HG03565 (cell line): ENCODE measurements at regions not wholly inside any gene's neighbourhood (a gene's known extent, or its start where the extent isn't known, plus 50 kb on each side); places are given as distances from the start of the nearest gene placed in this dataset.

ENCODE experiments used
- ATAC-seq: cut with Tn5 transposase; IDR thresholded peaks from one replicate; pipeline ENCODE4 v1.9.1; 2021; ENCODE audit warnings: mild to moderate bottlenecking, moderate library complexity; ENCODE audit not compliant: unreplicated experiment

DNA sequence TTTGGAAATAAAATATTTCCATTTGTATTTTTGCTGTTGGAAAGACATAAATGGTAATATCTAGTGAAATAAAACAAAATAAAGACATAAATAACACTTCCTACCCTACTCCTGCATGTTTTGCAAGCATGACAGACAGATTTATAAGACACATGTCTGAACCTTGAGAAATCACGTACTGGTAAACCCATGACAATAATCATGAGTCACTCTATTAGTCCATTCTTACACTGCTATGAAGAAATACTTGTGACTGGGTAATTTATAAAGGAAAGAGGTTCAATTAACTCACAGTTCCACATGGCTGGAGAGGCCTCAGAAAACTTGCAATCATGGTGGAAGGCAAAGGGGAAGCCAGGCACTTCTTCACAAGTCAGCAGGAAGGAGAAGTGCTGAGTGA is 942.2 kb downstream of the REEP3 start:
- no peak for ATAC-seq

- no peak for ATAC-seq
These were observed 944.5 kb downstream of the REEP3 start for GRCh38 chr10:64465653-64466052.

DNA sequence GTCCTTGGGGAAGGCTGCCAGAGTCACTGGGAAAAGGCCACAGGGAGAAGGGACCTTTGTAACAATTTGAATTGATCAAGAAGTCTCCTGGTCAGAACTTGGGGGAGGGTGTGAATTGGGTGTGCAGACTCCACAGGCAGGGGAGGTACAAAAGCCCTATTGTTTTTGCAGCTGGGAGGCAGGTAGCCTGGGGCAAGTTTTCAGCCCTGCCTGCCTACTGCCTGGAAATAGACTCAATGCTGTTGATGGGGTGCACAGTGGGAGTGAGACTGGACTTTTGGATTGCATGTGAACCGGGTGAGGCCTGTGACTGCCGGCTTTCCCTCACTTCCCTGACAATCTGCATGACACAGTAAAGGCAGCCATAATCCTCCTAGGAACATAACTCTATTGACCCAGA is 947.0 kb downstream of the REEP3 start:
- no peak for ATAC-seq

GRCh38 chr10:64476506-64476905 is 955.3 kb downstream of the REEP3 start:
- ATAC-seq, result no peak

DNA sequence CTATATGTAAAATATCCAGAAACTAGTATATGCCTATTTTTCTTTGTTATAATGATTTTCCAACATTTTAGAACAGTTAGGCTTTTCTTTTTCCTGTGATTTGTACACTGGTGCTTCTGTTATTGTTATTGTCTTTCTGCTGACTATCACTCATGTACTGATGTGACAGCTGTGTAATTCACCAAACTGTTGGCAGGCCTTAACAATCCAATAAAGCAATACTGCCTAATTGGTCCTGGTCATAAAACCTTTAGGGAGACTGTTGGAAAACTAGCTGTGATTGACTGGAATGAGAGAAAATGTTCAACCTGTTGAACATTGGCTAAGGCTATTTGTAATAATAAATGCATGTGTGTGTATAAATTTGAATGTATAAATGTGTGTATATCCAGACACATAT is 956.6 kb downstream of the REEP3 start:
- ATAC-seq, result no peak

DNA sequence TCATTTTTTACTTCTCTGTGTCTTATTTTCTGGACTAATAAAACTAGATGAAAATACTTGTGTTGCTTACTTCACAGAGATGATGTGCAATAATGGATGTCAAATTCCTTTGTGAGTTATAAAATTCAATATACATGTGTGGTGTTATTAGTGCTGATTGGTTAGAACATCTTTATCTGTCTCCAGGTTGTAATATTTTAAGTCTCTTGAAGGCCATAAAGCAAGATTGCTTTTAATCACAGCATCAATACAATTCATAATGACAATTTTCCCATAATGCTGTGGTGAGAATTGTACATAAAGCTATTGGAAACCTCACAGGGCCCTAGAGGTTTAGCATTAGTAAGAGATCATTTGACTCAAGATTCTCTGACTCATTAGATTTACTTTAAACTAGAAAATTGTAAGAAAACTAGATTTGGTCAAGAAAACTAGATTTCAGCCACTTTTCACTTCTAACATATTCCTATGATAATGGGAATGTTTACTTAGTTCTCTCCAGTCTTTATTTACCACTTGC is 963.7 kb downstream of the REEP3 start:
- no peak for ATAC-seq

- ATAC-seq, result no peak
These were observed 964.9 kb downstream of the REEP3 start for GRCh38 chr10:64486149-64486548.

GRCh38 chr10:64486901-64487300 is 965.7 kb downstream of the REEP3 start:
- ATAC-seq, result no peak

GRCh38 chr10:64494901-64495300 is 973.7 kb downstream of the REEP3 start:
- ATAC-seq, result no peak

- ATAC-seq, result no peak
These were observed 976.1 kb downstream of the REEP3 start for GRCh38 chr10:64497306-64497705.

DNA sequence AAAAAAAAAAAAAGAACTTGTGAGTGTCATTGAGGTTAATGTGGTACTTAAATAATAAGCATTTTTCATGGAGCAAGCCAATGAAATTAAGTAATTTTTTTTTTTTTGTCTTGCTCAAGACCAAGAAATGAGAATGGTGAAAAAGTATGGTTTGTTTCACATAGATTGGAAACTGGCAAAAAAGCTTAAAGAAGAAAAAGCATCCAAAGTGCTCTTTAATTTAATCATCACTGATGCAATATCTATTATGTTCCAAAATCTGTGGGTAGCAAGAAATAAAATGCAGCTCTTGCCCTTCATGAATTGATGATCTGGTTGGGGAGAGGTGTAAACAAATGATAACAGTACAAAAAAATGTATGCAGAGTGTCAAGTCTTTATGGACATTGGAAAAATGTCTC is 980.6 kb downstream of the REEP3 start:
- ATAC-seq, result no peak

DNA sequence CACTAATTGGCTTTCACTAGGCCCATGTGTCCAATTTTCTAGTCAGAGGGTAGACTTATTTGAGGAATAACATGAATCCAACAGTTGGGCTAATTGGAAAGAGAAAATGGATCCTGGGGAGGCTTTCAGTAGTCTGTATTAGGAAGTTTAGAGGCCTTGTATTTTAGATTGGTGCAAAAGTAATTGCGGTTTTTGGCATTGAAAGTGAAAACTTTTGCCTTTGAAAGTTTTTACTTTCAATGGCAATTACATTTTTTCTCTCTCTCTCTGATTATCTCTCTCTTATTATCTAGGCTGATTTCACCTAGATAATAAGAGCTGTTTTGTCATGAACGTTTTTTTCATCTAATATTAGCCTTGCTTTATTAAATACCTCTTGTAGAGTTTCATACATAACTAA is 981.7 kb downstream of the REEP3 start:
- no peak for ATAC-seq

- no peak for ATAC-seq
These were observed 982.2 kb downstream of the REEP3 start for GRCh38 chr10:64503429-64503828.

- ATAC-seq, result no peak
These were observed 984.3 kb downstream of the REEP3 start for GRCh38 chr10:64505501-64505900.

DNA sequence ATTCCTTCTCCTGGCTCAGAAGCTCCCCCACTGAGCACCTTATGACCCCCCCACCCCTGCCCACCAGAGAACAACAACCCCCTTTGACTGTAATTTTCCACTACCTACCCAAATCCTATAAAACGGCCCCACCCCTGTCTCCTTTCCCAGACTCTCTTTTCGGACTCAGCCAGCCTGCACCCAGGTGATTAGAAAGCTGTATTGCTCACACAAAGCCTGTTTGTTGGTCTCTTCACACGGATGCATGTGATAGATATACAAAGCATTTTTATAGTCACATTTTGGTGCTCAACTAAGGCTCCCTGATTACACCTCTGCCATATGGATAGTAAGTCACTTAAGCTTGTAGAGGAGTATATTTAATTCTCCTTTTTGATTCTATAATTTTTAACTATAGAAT is 985.8 kb downstream of the REEP3 start:
- no peak for ATAC-seq

- ATAC-seq, result no peak
These were observed 986.4 kb downstream of the REEP3 start for GRCh38 chr10:64507651-64508028.

DNA sequence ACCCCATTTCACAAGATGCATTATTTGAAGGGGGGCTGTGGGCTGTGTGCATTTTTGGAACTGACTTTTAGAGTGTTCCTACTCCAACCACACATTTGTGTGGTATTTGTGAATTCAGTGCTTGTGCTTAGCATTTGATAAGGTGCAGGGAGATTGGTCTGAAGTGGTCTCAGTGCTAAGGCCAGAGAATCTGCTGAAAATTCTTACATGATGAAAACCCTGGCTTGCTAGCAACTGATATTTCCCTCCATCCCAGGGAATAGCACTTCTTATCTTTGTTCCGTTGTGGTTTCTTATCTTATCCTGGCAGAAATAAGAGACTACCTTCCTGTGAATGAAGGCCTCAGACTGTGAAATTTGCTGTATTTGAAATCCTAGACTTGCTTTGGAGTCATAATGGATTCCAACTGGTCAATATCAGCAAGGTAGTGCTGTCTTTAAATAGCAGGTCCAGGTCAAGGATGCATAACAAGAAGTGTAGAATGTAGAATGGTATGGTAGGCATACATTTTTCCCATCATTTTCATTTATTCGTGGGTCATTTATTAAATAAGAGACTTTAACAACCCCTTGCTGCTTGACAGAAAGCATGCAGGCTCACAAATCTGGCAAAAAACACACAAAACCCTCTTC is 986.9 kb downstream of the REEP3 start:
- ATAC-seq, result no peak

DNA sequence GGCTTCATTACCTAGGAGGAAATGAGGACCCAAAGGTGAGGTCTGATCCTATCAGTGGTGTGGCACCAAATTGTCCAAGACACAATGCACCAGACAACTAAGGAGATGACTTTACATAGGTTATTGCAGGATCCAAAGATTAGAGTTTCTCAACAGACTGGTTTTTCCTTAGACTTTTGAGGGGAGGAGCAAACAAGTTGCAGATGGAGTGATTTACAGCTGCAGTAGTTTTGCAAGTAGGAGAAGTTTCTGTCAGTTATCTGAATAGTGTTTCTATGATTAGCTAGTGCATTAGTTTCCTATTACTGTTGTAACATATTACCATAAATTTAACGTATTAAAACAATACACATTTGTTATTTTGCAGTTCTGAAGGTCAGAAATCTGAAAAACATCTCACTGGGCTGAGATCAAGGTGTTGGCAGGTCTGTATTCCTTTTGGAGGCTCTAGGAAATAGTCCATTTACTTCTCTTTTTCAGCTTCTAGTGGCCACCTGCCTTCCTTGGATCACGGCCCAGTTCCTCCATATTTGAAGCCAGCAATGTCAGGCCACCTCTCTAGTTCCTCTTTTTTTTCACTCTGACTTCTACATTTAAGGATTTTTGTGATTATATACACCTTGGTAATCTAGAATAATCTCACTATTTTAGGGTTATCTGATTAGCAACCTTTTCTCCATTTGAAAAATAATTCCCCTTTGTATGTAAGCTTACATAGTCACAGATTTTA is 994.9 kb downstream of the REEP3 start:
- ATAC-seq, result no peak

GRCh38 chr10:64518456-64518855 is 997.3 kb downstream of the REEP3 start:
- ATAC-seq, result no peak

DNA sequence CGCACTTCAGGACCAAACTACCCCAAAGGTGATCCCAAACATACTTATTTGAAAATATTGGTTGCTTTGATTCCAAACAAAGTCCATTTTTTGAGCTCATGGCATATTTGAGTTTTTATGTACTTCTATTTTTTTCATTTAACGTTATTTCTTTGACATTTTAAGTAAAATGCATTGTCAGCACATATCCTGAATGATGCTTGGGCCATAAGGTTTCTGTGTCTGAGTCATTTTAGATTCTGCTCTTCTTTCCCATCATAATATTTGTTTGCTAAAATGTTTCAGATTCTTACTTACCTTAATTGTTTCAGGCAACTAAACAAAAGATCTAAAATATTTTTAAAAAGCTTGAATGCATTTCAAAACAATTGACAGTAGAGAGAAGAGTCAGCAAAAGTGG is 998.2 kb downstream of the REEP3 start:
- ATAC-seq, result no peak

GRCh38 chr10:64519831-64520230 is 998.6 kb downstream of the REEP3 start:
- ATAC-seq, result no peak

DNA sequence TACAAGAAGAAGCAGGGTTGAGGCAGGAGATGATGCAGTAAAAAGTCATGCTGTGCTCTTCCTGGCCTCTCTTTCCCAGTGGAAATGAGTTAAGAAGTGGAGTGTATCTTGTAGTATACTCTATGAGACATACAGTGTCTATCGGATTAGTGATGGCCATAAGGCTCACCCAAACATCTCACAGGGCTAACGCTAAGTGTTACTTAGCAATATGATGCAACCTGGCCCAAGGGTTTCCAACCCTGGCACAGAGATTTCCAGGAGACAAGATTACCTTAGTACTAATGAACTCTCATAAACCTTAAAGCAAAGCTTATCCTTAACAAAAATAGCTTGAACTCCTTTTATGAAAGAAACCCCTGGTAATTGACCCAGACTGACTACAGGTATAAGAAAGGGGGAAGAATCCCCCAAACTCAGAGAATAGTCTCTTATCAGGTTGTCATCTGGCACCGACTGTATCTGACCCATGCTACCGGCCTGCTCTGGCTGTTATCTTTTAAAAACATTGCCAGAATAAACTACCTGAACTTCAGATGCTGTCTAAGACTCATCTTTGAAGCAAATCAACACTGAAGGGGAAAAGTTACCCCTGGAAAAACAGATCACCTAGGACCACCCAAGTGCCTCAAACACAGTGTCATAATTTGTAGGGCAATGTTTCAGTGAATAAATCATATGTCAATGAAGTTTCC is 1002.0 kb downstream of the REEP3 start:
- ATAC-seq, result no peak
